Stimulated activated CD4-positive, alpha-beta T cell treated with anti-CD3 and anti-CD28 coated beads, Interleukin-1b, Interleukin-23, amount 100 ng/mL, for 24 hours (primary cell): ENCODE measurements at regions not wholly inside any gene's neighbourhood (a gene's known extent, or its start where the extent isn't known, plus 50 kb on each side); places are given as distances from the start of the nearest gene placed in this dataset.
"Not testable (repeated sequence)": the region's sequence is repeated elsewhere in the genome, so short reads cannot be mapped to it uniquely, and the experiment has no call there.

ENCODE experiments used
- DNase-seq, 4 experiments: peaks; one replicate each; pipeline ENCODE4 v3.0.0-alpha.2; 2020; ENCODE audit warnings: low read depth in 4 of 4, low spot score in 1 of 4

DNA sequence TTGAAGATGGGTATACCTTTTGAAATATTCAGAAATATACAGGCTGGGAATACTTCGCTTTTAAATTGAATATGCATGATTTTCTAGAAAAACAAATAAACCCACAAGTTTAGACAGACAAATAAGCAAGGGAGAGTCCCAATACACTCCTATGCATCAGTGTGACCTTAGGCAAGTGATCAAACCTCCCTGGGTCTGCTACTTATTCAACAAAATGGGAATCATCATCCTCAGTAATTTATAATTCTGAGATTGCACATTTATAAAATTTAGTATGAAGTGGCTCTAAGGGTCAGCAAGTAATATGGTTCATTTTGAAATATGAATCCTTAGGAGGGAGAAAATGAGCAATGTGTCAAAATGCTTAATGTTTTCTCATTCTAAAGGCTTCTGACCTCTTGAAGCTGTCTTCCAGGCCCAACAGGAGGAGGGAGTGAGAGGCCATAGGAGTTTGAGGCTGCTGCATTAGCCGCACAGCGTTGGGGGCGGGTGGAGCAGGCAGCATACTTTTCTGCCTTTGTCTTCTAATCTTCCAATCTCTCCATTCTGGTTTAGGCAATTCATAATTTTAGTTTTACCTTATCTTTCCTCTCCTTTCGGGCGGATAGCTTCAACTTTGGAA, 155.1 kb downstream of the TRIB2 start:
- no peak for DNase-seq

GRCh38 chr2:12877761-12878160, 161.0 kb downstream of the TRIB2 start:
- DNase-seq, result no peak

DNA sequence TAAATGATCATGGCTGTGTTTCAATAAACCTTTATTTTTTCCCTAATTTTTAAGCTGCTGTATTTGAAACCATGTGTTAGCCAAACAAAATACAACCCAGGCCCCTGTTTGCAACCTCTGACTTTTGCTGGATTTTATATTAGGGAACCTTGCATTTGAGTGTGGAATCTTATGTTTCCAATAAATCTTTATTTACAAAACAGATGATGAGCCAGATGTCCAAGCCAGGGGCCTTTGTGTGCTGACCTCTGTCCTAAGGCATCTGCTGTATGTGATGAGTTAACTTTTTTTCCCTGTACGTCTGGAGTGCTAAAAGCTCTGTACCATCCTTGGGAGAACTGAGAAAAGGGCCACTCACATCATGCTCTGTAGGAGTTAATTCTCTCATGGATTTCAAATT, 162.9 kb downstream of the TRIB2 start:
- no peak for DNase-seq

- DNase-seq, result no peak
Observed at GRCh38 chr2:12881952-12882351, 165.2 kb downstream of the TRIB2 start.

DNA sequence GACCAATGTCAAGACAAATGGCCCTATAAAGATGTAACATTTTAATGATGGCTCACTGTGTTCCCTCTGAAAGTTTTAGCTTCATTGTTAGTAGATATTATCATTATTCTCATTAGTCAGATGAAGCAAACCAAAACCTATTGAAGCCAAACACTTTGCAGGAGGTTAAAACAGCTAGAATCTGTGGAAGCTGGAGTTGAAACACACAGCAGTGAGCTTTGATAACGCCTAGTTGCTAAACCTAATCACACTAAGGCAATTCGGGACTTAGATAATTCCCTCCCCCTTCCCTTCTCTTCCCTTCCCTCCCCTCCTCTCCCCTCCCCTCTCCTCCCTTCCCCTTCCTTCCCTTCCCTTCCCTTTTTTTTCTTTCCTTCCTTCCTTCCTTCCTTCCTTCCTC, 165.7 kb downstream of the TRIB2 start:
- DNase-seq, result no peak

DNA sequence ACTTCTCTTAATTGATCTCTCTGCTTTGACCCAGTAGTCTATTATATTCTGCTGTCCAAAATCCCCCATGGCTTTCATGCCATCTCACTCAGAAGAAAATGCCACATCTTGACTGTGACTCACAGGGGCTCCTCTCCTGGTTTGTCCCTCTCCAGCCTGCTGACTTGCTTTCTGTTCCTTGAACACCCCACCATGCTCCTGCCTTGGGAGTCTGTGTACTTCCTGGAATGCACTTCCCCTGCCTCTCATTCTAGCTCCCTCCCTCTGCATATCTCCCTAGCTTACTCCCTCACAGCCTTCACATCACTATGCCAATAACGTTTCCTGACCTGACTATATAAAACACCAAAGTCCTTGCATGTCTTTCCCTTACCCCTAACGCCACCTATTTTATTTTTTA, 167.2 kb downstream of the TRIB2 start:
- DNase-seq, result no peak

GRCh38 chr2:12884713-12885282, 168.1 kb downstream of the TRIB2 start:
- DNase-seq, result no peak

GRCh38 chr2:12890066-12890465, 173.3 kb downstream of the TRIB2 start:
- no peak for DNase-seq

DNA sequence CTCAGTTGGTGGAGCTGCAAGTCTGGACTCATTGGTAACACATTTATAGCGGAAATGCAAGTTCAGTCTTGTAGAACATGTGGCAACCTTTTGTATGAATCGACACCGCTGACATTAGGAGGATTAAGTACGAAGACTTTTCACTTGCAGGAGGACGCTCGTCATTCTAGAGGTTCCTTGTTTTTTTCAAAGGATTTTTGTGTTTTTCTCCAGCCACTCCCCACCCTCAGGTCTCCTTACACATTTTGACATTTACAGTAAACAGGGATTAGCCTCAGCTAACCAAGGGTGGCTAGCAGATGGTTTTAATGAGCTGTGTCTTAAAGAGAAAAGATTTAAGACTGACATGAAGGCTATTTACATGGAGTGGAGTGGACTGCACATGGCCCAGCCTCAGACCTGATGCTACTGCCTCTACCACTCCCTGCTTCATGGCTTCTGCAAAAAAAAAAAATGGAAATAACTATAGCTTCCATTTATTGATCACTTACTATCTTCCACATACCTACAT, 173.8 kb downstream of the TRIB2 start:
- no peak for DNase-seq

GRCh38 chr2:12895017-12895416, 178.3 kb downstream of the TRIB2 start:
- DNase-seq, result no peak

DNA sequence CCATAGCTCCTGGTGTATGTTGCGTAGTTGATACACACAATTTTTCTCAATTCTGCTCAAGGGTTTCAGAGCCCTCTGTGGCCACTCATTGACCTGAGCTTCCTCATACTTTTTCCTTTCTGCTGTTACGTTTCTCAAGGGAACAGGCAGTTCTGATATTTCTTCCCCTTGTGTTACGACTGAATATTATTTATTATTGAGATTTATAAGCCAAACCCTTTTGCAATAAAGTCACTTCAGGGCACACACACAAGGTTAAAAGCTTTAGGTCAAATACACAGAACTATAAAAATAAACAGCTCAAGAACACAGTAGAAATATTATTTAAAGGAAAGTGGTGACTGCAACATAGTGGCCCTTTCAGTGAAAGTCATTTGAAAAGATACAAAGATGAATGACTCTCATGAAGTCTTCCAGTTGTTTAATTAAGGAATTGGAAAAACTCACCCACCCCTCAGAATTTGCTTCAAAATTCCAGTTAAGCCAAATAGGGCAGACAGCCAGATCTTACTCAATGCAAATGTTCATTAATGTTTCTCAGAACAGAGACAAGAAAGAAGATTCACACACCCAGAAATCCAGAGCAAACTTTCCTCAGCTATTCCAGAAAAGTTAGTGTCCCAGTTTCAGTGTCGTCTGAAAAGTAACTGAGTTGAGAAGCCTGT, 179.7 kb downstream of the TRIB2 start:
- DNase-seq, result no peak

DNA sequence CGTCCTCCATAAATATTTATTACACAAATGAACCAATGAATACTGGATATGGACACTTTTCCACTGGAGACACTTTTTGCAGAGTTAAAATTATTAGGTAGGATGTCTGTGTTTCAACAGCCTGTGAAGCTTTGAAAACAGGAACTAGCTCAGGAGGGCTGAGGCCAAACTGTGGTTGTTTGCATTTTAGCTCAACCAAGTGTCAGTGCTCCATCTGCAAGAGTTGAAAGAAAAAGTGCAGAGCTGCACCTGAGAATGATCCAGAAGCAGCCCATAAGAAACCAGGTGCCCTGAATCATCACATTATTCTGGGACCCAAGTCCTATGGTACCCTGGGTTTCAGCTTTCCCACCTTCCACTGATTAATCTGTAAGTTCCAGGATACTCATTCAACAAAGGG, 180.4 kb downstream of the TRIB2 start:
- DNase-seq, result no peak

DNA sequence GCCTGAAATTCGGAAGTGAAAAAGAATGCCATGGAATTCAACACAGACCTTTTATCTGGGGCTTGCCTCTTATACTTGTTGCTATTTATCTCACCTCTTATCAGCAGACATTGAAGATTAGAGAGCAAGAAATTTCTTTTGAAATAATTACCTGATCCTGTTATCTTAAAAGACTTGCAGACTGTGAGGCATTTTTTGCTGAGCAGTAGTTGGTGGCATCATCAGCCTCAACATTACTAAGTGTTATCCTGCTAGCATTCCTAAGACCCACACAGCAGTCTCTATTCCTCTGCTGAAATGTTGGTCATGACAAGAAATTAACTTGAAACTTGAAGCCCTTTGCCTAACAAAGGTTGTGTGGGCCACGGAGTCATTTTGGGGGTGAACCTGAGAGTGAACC, 186.5 kb downstream of the TRIB2 start:
- DNase-seq, result no peak

DNA sequence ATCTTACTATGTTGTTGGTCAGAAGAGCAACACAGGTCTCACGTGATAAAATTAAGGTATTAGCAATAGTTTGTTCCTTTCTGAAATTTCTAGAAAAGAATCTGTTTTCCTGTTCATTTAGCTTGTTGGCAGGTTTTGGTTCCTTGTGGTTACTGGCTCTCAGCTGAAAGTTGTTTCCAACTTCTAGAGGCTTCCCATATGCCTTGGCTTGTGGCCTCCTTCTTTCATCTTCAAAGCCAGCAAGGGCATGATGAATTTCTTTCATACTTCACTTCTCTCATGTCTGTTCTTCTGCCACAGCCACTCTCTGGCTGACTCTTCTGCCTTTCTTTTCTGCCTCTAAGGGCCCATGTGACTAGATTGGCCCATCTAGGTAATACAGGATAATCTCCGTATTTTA, 193.7 kb downstream of the TRIB2 start:
- no peak for DNase-seq

DNA sequence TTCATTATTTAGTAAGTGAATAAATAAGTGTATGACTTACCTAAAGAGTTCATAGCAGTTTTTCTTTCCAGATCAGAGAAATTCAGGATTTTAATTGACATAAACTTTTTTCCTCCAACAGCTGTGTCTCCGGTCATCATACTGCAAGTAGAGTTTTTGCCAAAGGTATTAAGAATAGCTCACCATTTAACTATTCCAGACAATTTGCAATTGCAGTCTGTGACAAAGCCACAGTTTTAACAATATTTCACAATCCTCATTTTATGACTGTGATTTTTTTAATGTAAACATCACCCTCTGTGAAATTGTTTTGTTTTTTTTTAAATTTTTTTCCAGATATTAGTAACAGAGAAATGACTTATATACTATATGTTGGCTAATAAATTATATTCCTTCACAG, 199.1 kb downstream of the TRIB2 start:
- DNase-seq, result no peak

DNA sequence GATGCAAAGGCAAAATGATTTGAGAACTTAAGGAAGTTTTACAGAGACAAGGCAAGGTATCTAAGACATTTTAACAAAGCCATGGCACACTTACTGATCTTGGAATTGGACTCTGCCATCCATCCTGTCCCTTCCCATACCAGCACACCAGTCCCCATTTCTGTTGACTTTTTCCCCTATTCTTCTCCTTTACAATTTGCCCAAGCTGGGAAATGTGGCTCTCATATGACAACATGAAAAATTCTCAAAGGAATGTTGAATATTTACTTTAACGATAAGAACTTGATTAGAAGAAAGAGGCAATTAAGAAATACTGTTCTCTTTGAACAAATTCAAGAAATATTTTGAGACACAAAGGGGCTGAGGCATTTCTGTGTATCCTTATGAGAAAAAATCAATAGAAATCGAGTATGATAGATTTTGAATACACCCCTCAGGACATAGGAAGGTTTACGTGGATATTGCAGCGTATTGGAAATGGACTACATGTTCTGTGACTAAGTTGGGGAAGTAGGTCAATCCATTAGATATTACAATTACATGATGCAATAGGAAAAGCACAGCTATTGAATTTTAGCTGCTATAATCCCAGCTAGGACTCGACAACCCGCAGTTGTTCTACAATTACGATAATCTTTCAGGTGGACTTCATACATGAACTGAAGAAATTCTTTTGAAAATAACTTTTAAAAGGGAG, 201.6 kb downstream of the TRIB2 start:
- DNase-seq, result no peak

DNA sequence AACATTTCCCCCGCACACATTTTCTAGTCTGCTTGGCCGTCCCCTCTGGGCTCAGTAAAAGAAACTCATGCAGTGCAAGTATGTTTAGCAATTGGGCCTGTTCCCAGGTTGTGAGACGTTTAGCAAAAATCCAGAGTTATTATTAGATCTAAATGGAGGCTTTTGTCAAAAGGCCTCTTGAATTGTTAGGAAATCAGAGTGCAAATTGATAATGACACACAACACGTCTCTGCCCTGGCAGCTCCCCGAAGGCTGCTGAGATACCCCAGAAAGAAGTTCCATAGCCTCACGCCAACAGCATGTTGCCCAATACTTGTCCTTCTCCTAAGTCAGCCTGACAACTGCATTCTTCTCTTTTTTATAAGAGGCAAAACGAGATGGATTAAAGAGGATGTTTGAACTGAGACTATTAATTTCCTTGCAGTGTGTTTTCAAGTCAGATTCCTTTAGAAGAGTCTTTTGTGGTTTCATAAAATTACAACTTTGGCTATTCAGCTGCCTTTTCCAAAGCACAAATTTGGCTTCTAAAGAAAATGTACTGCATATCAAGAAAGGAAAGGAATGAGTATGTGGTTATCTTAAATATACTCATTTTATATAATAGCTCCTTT, 202.2 kb downstream of the TRIB2 start:
- no peak for DNase-seq

- DNase-seq, result no peak
Observed at GRCh38 chr2:12921321-12921720, 204.6 kb downstream of the TRIB2 start.

DNA sequence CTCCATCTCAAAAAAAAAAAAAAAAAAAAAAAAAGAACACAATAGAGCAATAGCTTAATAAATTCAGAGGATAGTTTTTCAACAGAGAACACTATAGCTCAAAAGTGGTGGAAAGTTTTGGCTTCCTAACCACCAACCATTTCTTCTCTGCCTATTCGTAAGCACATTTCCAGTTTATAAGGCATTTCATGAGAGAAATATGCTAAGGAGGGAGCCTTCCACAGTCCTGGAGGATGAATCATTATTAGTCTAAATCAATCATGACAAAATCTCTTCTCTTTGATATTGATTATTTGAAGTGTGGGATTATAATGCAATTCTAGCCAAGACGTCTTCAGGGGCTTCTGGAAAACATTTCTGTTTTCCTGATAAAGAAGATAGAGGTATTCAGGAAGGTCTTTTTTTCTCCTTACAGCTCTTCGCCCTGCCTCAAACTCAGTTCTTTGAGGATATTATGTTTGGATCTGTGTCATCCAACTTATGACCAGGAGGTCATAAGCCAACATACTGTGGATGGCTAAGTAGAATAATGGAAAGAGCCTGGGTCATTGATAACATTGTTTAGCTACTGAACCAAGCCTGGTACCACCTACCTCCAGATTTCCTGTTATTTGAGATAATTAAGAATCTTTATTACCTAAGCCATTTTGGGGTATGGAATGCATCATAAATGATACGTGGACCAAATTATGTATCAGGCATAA, 207.3 kb downstream of the TRIB2 start:
- DNase-seq, result no peak

GRCh38 chr2:12926641-12927040, 209.9 kb downstream of the TRIB2 start:
- not testable (repeated sequence) for DNase-seq

DNA sequence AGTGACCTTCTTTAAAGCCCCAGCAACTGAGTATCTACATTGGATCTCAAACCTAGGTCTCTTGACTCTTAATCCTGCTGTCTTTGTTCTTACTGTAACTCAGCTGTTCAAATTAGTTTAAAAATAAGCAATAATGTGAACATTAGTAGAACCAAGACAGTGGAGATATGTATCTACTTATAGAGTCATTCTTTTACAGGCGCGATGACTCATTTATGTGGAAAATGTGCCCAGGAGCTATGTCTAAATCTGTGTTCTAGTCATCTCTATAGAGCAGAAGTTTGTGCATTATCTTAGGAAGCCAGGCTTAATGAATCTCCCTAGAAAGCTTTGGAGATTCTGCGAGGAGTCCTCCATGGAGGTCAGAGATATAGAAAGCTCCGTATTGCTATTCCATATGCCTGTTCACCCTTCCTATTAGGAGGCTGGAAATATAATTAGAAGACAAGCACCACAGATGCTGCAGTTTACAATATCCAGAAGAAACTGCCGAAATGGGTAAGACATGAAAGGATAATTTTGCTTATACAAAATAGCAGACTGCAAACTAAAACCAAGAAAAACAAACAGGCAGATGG, 211.6 kb downstream of the TRIB2 start:
- no peak for DNase-seq
